IPS DF 19.7 (cell line): ENCODE measurements at regions not wholly inside any gene's neighbourhood (a gene's known extent, or its start where the extent isn't known, plus 50 kb on each side); places are given as distances from the start of the nearest gene placed in this dataset.

Source experiments
- DNase-seq: peaks from one replicate; pipeline ENCODE4 v3.0.0-alpha.2; 2013; ENCODE audit warnings: low read depth, low spot score

GRCh38 chr15:61682891-61683735 lies 377.1 kb downstream of the VPS13C start:
- DNase-seq, result no peak

GRCh38 chr15:61681676-61682075 lies 378.6 kb downstream of the VPS13C start:
- DNase-seq, result no peak

GRCh38 chr15:61681038-61681418 lies 379.2 kb downstream of the VPS13C start:
- DNase-seq, result peak; percentile 15

GRCh38 chr15:61680260-61681037 lies 379.8 kb downstream of the VPS13C start:
- DNase-seq, result no peak

GRCh38 chr15:61671736-61672135 lies 388.5 kb downstream of the VPS13C start:
- no peak for DNase-seq

- DNase-seq, result no peak
These were observed 391.8 kb downstream of the VPS13C start for GRCh38 chr15:61668444-61668843.

GRCh38 chr15:61661791-61662190 lies 398.5 kb downstream of the VPS13C start:
- DNase-seq, result no peak

- DNase-seq, result no peak
These were observed 399.7 kb downstream of the VPS13C start for GRCh38 chr15:61660579-61660978.

- DNase-seq, result no peak
These were observed 400.6 kb downstream of the VPS13C start for GRCh38 chr15:61659566-61660190.

GRCh38 chr15:61657461-61657860 lies 402.8 kb downstream of the VPS13C start:
- DNase-seq, result no peak

GRCh38 chr15:61656391-61656790 lies 403.9 kb downstream of the VPS13C start:
- no peak for DNase-seq

- no peak for DNase-seq
These were observed 404.4 kb downstream of the VPS13C start for GRCh38 chr15:61655881-61656280.

- DNase-seq, result no peak
These were observed 405.3 kb downstream of the VPS13C start for GRCh38 chr15:61654918-61655317.

GRCh38 chr15:61654002-61654740 lies 406.1 kb downstream of the VPS13C start:
- no peak for DNase-seq

GRCh38 chr15:61653110-61653509 lies 407.1 kb downstream of the VPS13C start:
- DNase-seq, result no peak

- DNase-seq, result no peak
These were observed 409.0 kb downstream of the VPS13C start for GRCh38 chr15:61651267-61651666.

- DNase-seq, result no peak
These were observed 411.2 kb downstream of the VPS13C start for GRCh38 chr15:61649046-61649445.

GRCh38 chr15:61644550-61644949 lies 415.4 kb upstream of the RORA start:
- DNase-seq, result no peak

- DNase-seq, result no peak
These were observed 412.5 kb upstream of the RORA start for GRCh38 chr15:61641645-61642044.

GRCh38 chr15:61640756-61641155 lies 411.7 kb upstream of the RORA start:
- DNase-seq, result no peak

GRCh38 chr15:61639491-61639890 lies 410.4 kb upstream of the RORA start:
- DNase-seq, result no peak

GRCh38 chr15:61634837-61635236 lies 405.7 kb upstream of the RORA start:
- DNase-seq, result no peak
